ENCODE measurements at regions not wholly inside any gene's neighbourhood (a gene's known extent, or its start where the extent isn't known, plus 50 kb on each side); places are given as distances from the start of the nearest gene placed in this dataset.

DNA sequence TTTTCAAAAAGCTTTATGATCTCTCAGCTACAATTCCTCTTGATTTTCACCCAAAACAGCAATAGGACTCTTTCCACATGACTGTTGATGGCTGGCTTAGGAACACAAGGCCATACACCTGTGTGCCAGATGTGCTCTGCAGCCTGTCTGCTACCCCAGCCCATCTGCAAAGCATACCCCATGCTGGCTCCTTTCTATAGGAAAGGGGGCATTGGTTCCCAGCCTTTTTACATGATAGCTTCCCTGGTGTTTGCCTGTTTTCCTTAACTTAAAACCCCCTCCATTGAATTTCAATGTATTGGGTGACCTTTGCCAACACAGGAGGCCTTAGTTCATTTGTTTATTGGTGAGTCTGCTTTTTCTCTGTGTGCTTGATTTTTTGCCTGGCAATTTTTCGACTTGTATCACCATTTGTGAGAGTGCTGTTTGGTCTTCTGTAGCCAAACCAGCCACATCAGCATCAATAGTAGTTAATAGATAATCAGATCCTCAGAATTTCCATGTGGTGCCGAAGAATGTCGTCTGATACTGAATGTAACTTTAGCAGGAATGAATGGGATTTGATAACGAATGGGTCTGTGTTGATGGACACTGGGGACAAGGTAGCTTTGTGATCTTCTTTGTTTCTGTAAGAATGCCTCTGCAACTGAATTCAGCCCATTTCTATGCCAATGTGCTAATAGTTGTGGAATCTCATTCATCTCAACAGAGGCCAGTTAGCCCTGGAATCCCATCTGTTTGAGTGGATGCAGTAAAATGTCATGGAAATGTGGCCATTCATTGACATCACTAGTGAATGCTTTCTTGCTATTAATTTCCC, 272.2 kb upstream of the RARB start:
- H3K79me2 ChIP-seq (ENCODE audit: control insufficient read depth, insufficient read depth, low read length) = no peaks in the 10 kb centered on the region
- H3K4me2 ChIP-seq (ENCODE audit: insufficient read depth, low read length) = no peak overlapping the region
- intact Hi-C loops (cut with micrococcal nuclease) = no loop called here
- ChIA-PET CTCF (ENCODE audit: low intra/inter-chr PET ratio) (no interaction called here), POLR2A (no interaction called here)
- H3K27ac ChIP-seq (ENCODE audit: extremely low read depth, low read depth, low read length) = no peak overlapping the region
- 1% methylated on average over 4 of the region's 4 CpGs for WGBS (ENCODE audit: insufficient coverage, low coverage, missing lambda C conversion rate)
- FAIRE-seq (no peak), ATAC-seq (no peak), DNase-seq (ENCODE audit: extremely low read depth in 1 of 4, low spot score in 3 of 4) (no peak)
- no peaks in the 10 kb centered on the region for H4K20me1 ChIP-seq (replicated peaks; ENCODE audit: control insufficient read depth, insufficient read depth, low read length)
- no peaks in the 10 kb centered on the region for H3K9me1 ChIP-seq (ENCODE audit: control insufficient read depth, insufficient read depth, low read length)
- H3K4me1 ChIP-seq (replicated peaks in 1 of 2; ENCODE audit: control insufficient read depth in 2 of 2, insufficient read depth in 2 of 2, low read length in 2 of 2) = no peaks in the 10 kb centered on the region
- H3K9ac ChIP-seq (ENCODE audit: insufficient read depth in 1 of 2, low read depth in 2 of 2, low read length in 2 of 2) = no peak overlapping the region
- H3K27me3 ChIP-seq (ENCODE audit: control insufficient read depth in 2 of 2, insufficient read depth in 2 of 2, low read length in 2 of 2) = no peaks in the 10 kb centered on the region
- 0 out of 2 replicates have a peak, but pooled peaks cover 2% of the 10 kb centered on the region for H3K9me3 ChIP-seq (replicated peaks; ENCODE audit: control insufficient read depth, insufficient read depth, low read depth, low read length)
- H2AFZ ChIP-seq (ENCODE audit: low read depth, low read length) = no peak overlapping the region
- H3K4me3 ChIP-seq = no peak overlapping the region
- TF ChIP-seq CBX2 (IDR thresholded peaks at IDR 0.05; ENCODE audit: insufficient read depth, low read length, poor library complexity, severe bottlenecking) = no peak
- no peak for TF ChIP-seq KDM2B (CRISPR knock-in tag; IDR thresholded peaks at IDR 0.05)
- TF ChIP-seq KDM1A (IDR thresholded peaks at IDR 0.05) = no peak
- TF ChIP-seq ZNF507 (tag; conservative IDR thresholded peaks at IDR 0.05) = no peak
- TF ChIP-seq HDAC1 (IDR thresholded peaks at IDR 0.05) = no peak
- no peak for TF ChIP-seq ARHGAP35 (IDR thresholded peaks at IDR 0.05; ENCODE audit: partially characterized antibody)
- TF ChIP-seq ZNF766 (CRISPR knock-in tag; conservative IDR thresholded peaks at IDR 0.05) = no peak
- no peak for TF ChIP-seq FUS (optimal IDR thresholded peaks at IDR 0.05; ENCODE audit: low read depth, low read length)
- no peak for TF ChIP-seq RCOR1 (IDR thresholded peaks at IDR 0.05; ENCODE audit: borderline replicate concordance in 1 of 2, low read depth in 2 of 2, low read length in 2 of 2)
- TF ChIP-seq ELF1 (tag; IDR thresholded peaks at IDR 0.05) = no peak
- no peak for TF ChIP-seq ZFP30 (CRISPR knock-in tag; IDR thresholded peaks at IDR 0.05; ENCODE audit: borderline replicate concordance)
- TF ChIP-seq TGIF2 (CRISPR knock-in tag; IDR thresholded peaks at IDR 0.05) = no peak
- TF ChIP-seq ETV6 (IDR thresholded peaks at IDR 0.05; ENCODE audit: borderline replicate concordance in 1 of 2, low read depth in 2 of 2, low read length in 1 of 2) = no peak
- no peak for TF ChIP-seq ETV6 (CRISPR knock-in tag; IDR thresholded peaks at IDR 0.05; ENCODE audit: borderline replicate concordance)
- no TSS peak for BruUV-seq (replicated peaks)
- H3K36me3 ChIP-seq (ENCODE audit: control insufficient read depth, insufficient read depth, low read length) = no peaks in the 10 kb centered on the region
- in situ Hi-C loops (cut with MboI) = no loop called here

All from K562 (cell line).